Kidney epithelial cell (primary cell): ENCODE measurements at regions not wholly inside any gene's neighbourhood (a gene's known extent, or its start where the extent isn't known, plus 50 kb on each side); places are given as distances from the start of the nearest gene placed in this dataset.

Experiments
- DNase-seq: peaks from one replicate; pipeline ENCODE4 v3.0.0-alpha.2; 2010; ENCODE audit warnings: low read depth
- H3K27me3 ChIP-seq: 2 replicates; pipeline ENCODE4 v1.6.0; 2011; ENCODE audit warnings: low read length; ENCODE audit not compliant: control insufficient read depth, insufficient read depth
- H3K36me3 ChIP-seq: 2 replicates; pipeline ENCODE4 v1.5.1; 2011; ENCODE audit warnings: low read length; ENCODE audit not compliant: control insufficient read depth, insufficient read depth
- H3K4me3 ChIP-seq: 2 replicates; pipeline ENCODE4 v1.5.1; 2011; ENCODE audit warnings: low read depth, mild to moderate bottlenecking, control low read depth, low read length
- CTCF ChIP-seq: IDR thresholded peaks from 2 replicates; pipeline ENCODE4 v1.5.1; 2011; ENCODE audit warnings: mild to moderate bottlenecking, moderate library complexity, low read length, control low read depth, inconsistent platforms; ENCODE audit not compliant: insufficient read depth, poor library complexity, severe bottlenecking

GRCh38 chr15:91685436-91685835 lies 168.1 kb upstream of the SLCO3A1 start:
- no peaks in the 10 kb centered on the region for H3K36me3 ChIP-seq
- TF ChIP-seq CTCF = no peak

GRCh38 chr15:91688811-91689210 lies 164.7 kb upstream of the SLCO3A1 start:
- DNase-seq = no peak
- Histone ChIP-seq H3K4me3 (no peak overlapping the region), H3K27me3 (no peaks in the 10 kb centered on the region), H3K36me3 (no peaks in the 10 kb centered on the region)
- TF ChIP-seq CTCF = no peak

More at GRCh38 chr15:91685436-91685835, 168.1 kb upstream of the SLCO3A1 start:
- DNase-seq = no peak
- no peak overlapping the region for H3K4me3 ChIP-seq
- no peaks in the 10 kb centered on the region for H3K27me3 ChIP-seq

- Histone ChIP-seq H3K27me3 (no peaks in the 10 kb centered on the region), H3K4me3 (no peak overlapping the region), H3K36me3 (no peaks in the 10 kb centered on the region)
- TF ChIP-seq CTCF = no peak
- no peak for DNase-seq
Measured at GRCh38 chr15:91689377-91689776, 164.1 kb upstream of the SLCO3A1 start.

- Histone ChIP-seq H3K27me3 (no peaks in the 10 kb centered on the region), H3K4me3 (no peak overlapping the region), H3K36me3 (no peaks in the 10 kb centered on the region)
- DNase-seq = no peak
- no peak for TF ChIP-seq CTCF
Measured at GRCh38 chr15:91692596-91692995, 160.9 kb upstream of the SLCO3A1 start.

- no peak overlapping the region for H3K4me3 ChIP-seq
- H3K36me3 ChIP-seq = no peaks in the 10 kb centered on the region
- no peak for DNase-seq
- TF ChIP-seq CTCF = no peak
- no peaks in the 10 kb centered on the region for H3K27me3 ChIP-seq
Measured at GRCh38 chr15:91694131-91694830, 159.2 kb upstream of the SLCO3A1 start.

GRCh38 chr15:91694831-91695210 lies 158.7 kb upstream of the SLCO3A1 start:
- DNase-seq = no peak
- no peak for TF ChIP-seq CTCF

More at GRCh38 chr15:91694831-91695210, 158.7 kb upstream of the SLCO3A1 start:
- Histone ChIP-seq H3K36me3 (no peaks in the 10 kb centered on the region), H3K4me3 (no peak overlapping the region), H3K27me3 (no peaks in the 10 kb centered on the region)
